GM20000 (cell line): ENCODE measurements at regions not wholly inside any gene's neighbourhood (a gene's known extent, or its start where the extent isn't known, plus 50 kb on each side); places are given as distances from the start of the nearest gene placed in this dataset.

ENCODE experiments used
- DNase-seq: peaks from one replicate; pipeline ENCODE4 v3.0.0; 2012; ENCODE audit warnings: low spot score
- TF ChIP-seq, protein P1 (sequence below): IDR thresholded peaks from 2 replicates; pipeline ENCODE4 v1.5.1; 2012; ENCODE audit warnings: mild to moderate bottlenecking, control low read depth; ENCODE audit errors: extremely low read depth, missing control alignments

DNA sequence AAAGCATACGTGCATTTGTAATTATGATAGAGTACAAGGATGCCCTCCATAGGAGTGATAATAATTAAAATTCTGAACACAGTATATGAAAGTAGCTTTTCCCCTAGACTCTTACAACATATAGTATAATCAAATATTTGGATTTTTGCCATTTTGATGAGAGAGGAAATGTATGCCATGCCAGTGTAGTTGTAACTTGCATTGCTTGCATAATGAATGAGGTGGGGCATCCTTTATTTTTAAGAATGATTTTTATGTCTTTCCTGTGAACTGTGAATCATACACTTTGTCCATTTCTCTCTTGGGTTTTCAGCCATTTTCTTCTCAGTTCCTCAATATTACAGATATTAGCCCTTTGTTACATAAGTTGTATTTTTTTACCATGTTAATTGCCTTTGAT, 197.5 kb downstream of the SCG2 start:
- TF ChIP-seq, protein P1, sequence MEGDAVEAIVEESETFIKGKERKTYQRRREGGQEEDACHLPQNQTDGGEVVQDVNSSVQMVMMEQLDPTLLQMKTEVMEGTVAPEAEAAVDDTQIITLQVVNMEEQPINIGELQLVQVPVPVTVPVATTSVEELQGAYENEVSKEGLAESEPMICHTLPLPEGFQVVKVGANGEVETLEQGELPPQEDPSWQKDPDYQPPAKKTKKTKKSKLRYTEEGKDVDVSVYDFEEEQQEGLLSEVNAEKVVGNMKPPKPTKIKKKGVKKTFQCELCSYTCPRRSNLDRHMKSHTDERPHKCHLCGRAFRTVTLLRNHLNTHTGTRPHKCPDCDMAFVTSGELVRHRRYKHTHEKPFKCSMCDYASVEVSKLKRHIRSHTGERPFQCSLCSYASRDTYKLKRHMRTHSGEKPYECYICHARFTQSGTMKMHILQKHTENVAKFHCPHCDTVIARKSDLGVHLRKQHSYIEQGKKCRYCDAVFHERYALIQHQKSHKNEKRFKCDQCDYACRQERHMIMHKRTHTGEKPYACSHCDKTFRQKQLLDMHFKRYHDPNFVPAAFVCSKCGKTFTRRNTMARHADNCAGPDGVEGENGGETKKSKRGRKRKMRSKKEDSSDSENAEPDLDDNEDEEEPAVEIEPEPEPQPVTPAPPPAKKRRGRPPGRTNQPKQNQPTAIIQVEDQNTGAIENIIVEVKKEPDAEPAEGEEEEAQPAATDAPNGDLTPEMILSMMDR: no peak

DNA sequence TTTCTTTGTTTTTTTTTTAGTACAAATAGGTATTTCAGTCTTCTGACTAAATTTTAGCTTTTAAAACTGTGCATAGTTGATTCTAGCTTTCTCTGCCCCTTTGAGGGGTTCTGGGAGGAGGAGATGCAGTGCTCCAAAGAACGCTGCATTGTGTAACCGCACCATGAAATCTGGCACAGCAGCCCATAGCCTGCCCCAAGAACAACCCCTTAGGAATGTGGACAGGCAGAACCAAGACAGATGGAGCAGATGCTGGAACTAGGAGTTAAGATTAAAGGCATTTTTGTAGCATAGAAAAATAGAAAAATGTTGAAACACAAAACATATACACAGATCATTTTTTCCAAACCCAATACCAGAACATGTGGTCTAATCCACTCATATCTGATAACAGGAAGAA, 187.5 kb downstream of the SCG2 start:
- TF ChIP-seq, protein P1: no peak
- DNase-seq: no peak

More for the DNA sequence above, 197.5 kb downstream of the SCG2 start:
- no peak for DNase-seq

DNA sequence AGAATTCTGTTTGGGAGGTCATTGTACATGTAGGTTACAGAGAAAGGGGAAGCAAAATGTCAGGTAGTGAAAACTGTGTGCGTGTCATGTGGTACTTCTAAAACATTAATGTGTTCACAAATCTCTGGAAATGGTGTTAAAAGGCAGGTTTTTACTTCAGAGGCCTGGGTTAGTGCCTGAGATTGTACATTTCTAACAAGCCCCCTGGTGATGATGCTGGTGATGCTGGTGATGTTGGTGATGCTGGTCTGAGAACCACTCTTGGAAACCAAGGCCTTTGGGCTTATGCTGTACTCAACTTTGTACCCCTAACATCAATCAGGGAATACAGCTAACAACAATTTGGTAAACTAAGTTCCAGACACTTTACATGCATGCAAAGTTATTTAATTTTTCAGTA, 187.1 kb downstream of the SCG2 start:
- DNase-seq: no peak
- TF ChIP-seq, protein P1: no peak

DNA sequence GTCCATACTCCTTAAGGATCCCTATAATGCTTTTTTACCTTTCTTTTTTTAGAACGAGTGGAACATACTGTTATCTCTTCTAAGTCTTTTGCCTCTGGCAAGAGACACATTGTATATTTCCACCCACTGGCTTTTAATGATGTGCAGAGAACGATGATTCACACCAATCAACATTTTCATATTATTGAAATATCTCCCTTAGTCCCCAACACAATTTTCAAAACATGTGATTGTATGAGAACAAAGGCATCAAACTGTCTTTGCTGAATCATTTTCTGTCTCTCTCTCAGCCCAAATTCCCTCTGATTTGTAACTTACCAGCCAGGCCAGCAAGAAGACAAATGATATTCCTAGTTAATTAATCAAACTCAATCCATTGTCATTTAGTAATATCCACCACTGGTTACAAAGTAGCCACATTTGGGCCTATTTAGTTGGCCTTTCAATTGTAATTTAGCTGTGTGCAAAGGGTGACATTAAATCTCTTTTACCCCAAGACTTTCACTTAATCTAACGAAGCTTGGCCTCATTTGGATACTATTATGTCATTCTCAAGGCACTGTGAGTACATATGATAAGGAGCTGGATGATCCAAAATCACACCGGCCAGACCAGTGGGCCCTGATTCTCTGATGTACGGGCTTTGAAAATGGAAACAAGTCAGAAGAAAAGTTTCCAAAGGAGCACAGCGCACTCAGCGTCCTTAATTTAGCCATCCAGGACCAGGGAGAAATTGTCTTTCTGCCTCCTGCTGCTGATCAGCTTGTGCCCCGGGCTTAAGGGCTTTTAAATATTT, 185.1 kb downstream of the SCG2 start:
- TF ChIP-seq, protein P1: no peak
- DNase-seq: no peak

DNA sequence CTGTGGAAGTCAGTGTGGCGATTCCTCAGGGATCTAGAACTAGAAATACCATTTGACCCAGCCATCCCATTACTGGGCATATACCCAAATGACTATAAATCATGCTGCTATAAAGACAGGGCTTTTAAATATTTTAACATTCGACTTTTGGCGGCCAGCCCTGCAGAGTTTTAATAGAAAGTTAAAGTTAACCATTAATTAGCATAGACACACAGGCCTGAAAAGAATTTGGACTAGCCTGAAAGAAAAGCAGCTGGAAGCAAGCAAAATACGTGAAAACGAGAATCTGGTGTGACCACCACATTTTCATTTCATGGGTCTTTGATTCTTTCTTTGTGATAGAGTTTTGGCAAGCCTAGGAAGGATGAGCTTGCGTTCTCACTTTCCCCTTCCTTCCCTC, 184.0 kb downstream of the SCG2 start:
- TF ChIP-seq, protein P1: no peak
- DNase-seq: no peak

DNA sequence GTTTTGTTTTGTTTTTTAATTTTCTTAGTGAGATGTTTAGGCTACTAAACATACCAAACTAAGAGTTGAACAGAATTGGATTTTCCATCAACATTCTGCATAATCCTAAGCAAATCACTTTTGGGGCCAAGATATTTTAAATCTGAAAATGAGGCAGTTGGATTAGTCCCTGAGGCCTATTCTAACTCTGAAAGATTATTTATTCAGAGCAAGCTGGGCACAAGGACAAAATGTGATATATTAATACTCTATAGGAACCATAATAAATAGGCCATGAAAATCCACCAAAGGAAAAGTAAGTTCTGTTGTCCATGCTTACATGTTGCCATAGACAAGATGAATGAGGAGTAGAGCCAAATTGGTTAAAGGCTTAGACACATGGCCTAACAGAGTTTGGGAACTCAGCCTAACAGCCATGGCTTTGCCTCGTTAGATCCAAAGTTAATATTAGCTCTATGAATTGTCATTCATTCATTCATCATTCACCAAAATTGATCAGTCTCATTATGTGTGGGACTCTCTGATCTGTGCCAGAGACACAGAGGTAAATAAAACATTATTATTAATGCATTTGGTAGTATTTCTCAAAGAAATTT, 183.5 kb downstream of the SCG2 start:
- no peak for DNase-seq

DNA sequence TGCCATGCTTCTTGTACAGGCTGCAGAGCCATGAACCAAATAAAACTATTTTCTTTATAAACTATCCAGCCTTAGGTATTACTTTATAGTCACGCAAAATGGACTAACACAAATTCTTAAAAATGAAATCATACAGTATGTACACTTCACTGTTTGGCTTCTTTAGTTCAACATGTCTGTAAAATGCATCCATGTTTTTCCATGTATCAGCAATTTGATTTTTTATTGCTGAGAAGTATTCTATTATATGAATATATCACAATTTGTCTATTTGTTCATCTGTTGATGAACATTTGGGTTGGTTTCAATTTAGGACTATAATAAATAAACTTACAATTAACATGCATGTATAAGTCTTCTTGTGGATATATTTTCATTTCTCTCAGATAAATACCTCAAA, 182.1 kb downstream of the SCG2 start:
- TF ChIP-seq, protein P1: no peak

More for the DNA sequence above, 183.5 kb downstream of the SCG2 start:
- TF ChIP-seq, protein P1: no peak

More for the DNA sequence above, 182.1 kb downstream of the SCG2 start:
- DNase-seq: no peak
